ENCODE measurements at regions not wholly inside any gene's neighbourhood (a gene's known extent, or its start where the extent isn't known, plus 50 kb on each side); places are given as distances from the start of the nearest gene placed in this dataset.

DNA sequence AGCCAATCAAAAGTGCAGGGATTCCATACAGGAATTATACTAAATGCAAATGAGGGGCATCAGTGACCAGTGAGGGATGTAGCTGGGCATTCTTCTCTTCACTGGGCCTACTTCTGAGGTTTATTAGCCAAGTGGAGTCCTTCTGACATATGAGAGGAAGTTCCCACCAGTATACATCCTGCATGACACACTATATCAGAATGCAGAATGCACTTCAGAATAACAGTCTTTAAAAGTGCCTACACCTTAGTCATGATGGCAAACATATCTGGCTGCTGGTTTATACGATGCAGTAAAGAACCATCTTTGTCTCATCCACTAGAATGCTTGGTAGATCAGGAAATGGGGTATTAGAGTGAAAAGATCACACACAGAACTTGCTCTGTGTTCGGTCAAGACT is 180.3 kb upstream of the PPARGC1A start:
- TF ChIP-seq, protein P1, sequence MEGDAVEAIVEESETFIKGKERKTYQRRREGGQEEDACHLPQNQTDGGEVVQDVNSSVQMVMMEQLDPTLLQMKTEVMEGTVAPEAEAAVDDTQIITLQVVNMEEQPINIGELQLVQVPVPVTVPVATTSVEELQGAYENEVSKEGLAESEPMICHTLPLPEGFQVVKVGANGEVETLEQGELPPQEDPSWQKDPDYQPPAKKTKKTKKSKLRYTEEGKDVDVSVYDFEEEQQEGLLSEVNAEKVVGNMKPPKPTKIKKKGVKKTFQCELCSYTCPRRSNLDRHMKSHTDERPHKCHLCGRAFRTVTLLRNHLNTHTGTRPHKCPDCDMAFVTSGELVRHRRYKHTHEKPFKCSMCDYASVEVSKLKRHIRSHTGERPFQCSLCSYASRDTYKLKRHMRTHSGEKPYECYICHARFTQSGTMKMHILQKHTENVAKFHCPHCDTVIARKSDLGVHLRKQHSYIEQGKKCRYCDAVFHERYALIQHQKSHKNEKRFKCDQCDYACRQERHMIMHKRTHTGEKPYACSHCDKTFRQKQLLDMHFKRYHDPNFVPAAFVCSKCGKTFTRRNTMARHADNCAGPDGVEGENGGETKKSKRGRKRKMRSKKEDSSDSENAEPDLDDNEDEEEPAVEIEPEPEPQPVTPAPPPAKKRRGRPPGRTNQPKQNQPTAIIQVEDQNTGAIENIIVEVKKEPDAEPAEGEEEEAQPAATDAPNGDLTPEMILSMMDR (IDR thresholded peaks at IDR 0.05) = no peak
- no peak for TF ChIP-seq POLR2A (IDR thresholded peaks at IDR 0.05)
